ENCODE measurements at regions not wholly inside any gene's neighbourhood (a gene's known extent, or its start where the extent isn't known, plus 50 kb on each side); places are given as distances from the start of the nearest gene placed in this dataset.

DNA sequence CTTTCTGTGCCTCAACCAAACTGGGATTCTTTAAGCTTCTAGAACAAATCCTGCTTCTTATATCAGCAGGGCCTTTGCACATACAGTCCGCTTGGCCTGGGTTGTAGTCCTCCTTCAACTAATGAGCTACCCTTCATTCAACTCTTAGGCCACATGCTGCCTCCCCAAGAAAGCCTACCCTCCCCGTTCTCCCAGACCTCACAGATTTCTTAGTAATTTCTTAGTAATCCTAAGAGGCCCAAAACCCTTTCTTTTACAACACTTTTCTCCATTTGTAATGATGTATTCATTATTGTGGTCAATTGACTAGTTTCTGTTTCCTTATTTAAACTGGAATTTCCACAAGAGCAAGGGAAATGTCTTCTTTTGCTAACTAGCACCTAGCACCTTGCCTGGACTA is 233.1 kb downstream of the PPP1R2C start:
- TF ChIP-seq, protein P1, sequence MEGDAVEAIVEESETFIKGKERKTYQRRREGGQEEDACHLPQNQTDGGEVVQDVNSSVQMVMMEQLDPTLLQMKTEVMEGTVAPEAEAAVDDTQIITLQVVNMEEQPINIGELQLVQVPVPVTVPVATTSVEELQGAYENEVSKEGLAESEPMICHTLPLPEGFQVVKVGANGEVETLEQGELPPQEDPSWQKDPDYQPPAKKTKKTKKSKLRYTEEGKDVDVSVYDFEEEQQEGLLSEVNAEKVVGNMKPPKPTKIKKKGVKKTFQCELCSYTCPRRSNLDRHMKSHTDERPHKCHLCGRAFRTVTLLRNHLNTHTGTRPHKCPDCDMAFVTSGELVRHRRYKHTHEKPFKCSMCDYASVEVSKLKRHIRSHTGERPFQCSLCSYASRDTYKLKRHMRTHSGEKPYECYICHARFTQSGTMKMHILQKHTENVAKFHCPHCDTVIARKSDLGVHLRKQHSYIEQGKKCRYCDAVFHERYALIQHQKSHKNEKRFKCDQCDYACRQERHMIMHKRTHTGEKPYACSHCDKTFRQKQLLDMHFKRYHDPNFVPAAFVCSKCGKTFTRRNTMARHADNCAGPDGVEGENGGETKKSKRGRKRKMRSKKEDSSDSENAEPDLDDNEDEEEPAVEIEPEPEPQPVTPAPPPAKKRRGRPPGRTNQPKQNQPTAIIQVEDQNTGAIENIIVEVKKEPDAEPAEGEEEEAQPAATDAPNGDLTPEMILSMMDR (IDR thresholded peaks at IDR 0.05), result no peak
- no peak for TF ChIP-seq POLR2A (IDR thresholded peaks at IDR 0.05)
